NCI-H1694 treated with DMSO at 0.1 percent for 48 hours (cell line): ENCODE measurements at regions not wholly inside any gene's neighbourhood (a gene's known extent, or its start where the extent isn't known, plus 50 kb on each side); places are given as distances from the start of the nearest gene placed in this dataset.

ENCODE experiments used
- DNase-seq: peaks from one replicate; lab custom pipeline; 2025; lab: John Stamatoyannopoulos, UW

- no peak for DNase-seq
Measured at GRCh38 chr1:36608272-36608671, 125.6 kb upstream of the CSF3R start.

- DNase-seq, result no peak
Measured at GRCh38 chr1:36607263-36607651, 124.5 kb upstream of the CSF3R start.

GRCh38 chr1:36606641-36607262 lies 124.0 kb upstream of the CSF3R start:
- DNase-seq, result no peak

GRCh38 chr1:36605942-36606640 lies 123.4 kb upstream of the CSF3R start:
- DNase-seq, result no peak

GRCh38 chr1:36603461-36603860 lies 120.7 kb upstream of the CSF3R start:
- DNase-seq, result no peak

- DNase-seq, result no peak
Measured at GRCh38 chr1:36602184-36602583, 119.5 kb upstream of the CSF3R start.

GRCh38 chr1:36599828-36600227 lies 117.1 kb upstream of the CSF3R start:
- DNase-seq, result no peak

- DNase-seq, result no peak
Measured at GRCh38 chr1:36597514-36597913, 114.8 kb upstream of the CSF3R start.

- DNase-seq, result no peak
Measured at GRCh38 chr1:36595921-36596320, 113.2 kb upstream of the CSF3R start.

- DNase-seq, result no peak
Measured at GRCh38 chr1:36595349-36595748, 112.6 kb upstream of the CSF3R start.

GRCh38 chr1:36594023-36594422 lies 111.3 kb upstream of the CSF3R start:
- DNase-seq, result no peak

GRCh38 chr1:36591278-36591677 lies 108.6 kb upstream of the CSF3R start:
- peak; percentile 35 for DNase-seq

GRCh38 chr1:36590771-36591170 lies 108.1 kb upstream of the CSF3R start:
- DNase-seq, result peak; percentile 27

GRCh38 chr1:36590264-36590663 lies 107.6 kb upstream of the CSF3R start:
- no peak for DNase-seq

GRCh38 chr1:36588972-36589371 lies 106.3 kb upstream of the CSF3R start:
- no peak for DNase-seq

- DNase-seq, result no peak
Measured at GRCh38 chr1:36585569-36586548, 103.1 kb upstream of the CSF3R start.

GRCh38 chr1:36584874-36585453 lies 102.3 kb upstream of the CSF3R start:
- DNase-seq, result no peak

GRCh38 chr1:36583980-36584782 lies 101.5 kb upstream of the CSF3R start:
- no peak for DNase-seq

- no peak for DNase-seq
Measured at GRCh38 chr1:36583080-36583479, 100.4 kb upstream of the CSF3R start.

GRCh38 chr1:36582066-36582755 lies 99.5 kb upstream of the CSF3R start:
- DNase-seq, result no peak

- no peak for DNase-seq
Measured at GRCh38 chr1:36580524-36580923, 97.8 kb upstream of the CSF3R start.
